Activated CD4-positive, alpha-beta memory T cell treated with anti-CD3 and anti-CD28 coated beads, Interleukin-2, amount 10 ng/mL, durations not matched to agents 7 days and 5 days (primary cell): ENCODE measurements at regions not wholly inside any gene's neighbourhood (a gene's known extent, or its start where the extent isn't known, plus 50 kb on each side); places are given as distances from the start of the nearest gene placed in this dataset.
"Not testable (repeated sequence)": the region's sequence is repeated elsewhere in the genome, so short reads cannot be mapped to it uniquely, and the experiment has no call there.

Experiments
- CTCF ChIA-PET: fragments of 350-600 bp; sonication (Branson Sonifier 250); formaldehyde crosslinking; loops from one replicate; lab custom pipeline; 2021; ENCODE audit warnings: antibody characterized with exemption, inconsistent platforms; lab: Charles Lee
- POLR2A ChIA-PET: fragments of 350-600 bp; sonication (Branson Sonifier 250); formaldehyde crosslinking; loops from one replicate; lab custom pipeline; 2021; ENCODE audit warnings: antibody characterized with exemption; lab: Charles Lee
- DNase-seq: peaks from one replicate; pipeline ENCODE4 v3.0.0-alpha.2; 2020
- H3K27ac Mint-ChIP-seq: one replicate; pipeline ENCODE4 v1.8.0; 2021; ENCODE audit warnings: mild to moderate bottlenecking, mixed read lengths
- H3K27me3 Mint-ChIP-seq: one replicate; pipeline ENCODE4 v1.8.0; 2021; ENCODE audit warnings: mixed read lengths
- H3K36me3 Mint-ChIP-seq: one replicate; pipeline ENCODE4 v1.8.0; 2021; ENCODE audit warnings: low read depth, mixed read lengths
- H3K4me1 Mint-ChIP-seq: one replicate; pipeline ENCODE4 v1.8.0; 2021; ENCODE audit warnings: mixed read lengths
- H3K4me3 Mint-ChIP-seq: one replicate; pipeline ENCODE4 v1.8.0; 2021; ENCODE audit warnings: mild to moderate bottlenecking, mixed read lengths
- H3K9me3 Mint-ChIP-seq: one replicate; pipeline ENCODE4 v1.8.0; 2021; ENCODE audit warnings: mixed read lengths

- peaks cover 4% of the 10 kb centered on the region for H3K9me3 Mint-ChIP-seq
- H3K27me3 Mint-ChIP-seq = peaks cover 3% of the 10 kb centered on the region
- CTCF ChIA-PET = no interaction called here
- H3K27ac Mint-ChIP-seq = no peak overlapping the region
- no peaks in the 10 kb centered on the region for H3K36me3 Mint-ChIP-seq
- no peaks in the 10 kb centered on the region for H3K4me1 Mint-ChIP-seq
- POLR2A ChIA-PET = no interaction called here
- no peak overlapping the region for H3K4me3 Mint-ChIP-seq
- DNase-seq = no peak
These were observed 116.4 kb upstream of the BEND4 start for GRCh38 chr4:42268824-42269223.

- Mint-ChIP-seq H3K36me3 (no peaks in the 10 kb centered on the region), H3K9me3 (peaks cover 4% of the 10 kb centered on the region), H3K27ac (no peak overlapping the region), H3K4me1 (no peaks in the 10 kb centered on the region), H3K4me3 (no peak overlapping the region), H3K27me3 (peaks cover 3% of the 10 kb centered on the region)
- CTCF ChIA-PET = no interaction called here
- POLR2A ChIA-PET = no interaction called here
- no peak for DNase-seq
These were observed 118.6 kb upstream of the BEND4 start for GRCh38 chr4:42271096-42271495.

GRCh38 chr4:42277291-42277690 lies 120.0 kb upstream of the SHISA3 start:
- H3K4me3 Mint-ChIP-seq = no peak overlapping the region
- POLR2A ChIA-PET = no interaction called here
- no peaks in the 10 kb centered on the region for H3K9me3 Mint-ChIP-seq

GRCh38 chr4:42278709-42279324 lies 118.5 kb upstream of the SHISA3 start:
- no peak for DNase-seq
- Mint-ChIP-seq H3K27ac (no peak overlapping the region), H3K36me3 (no peaks in the 10 kb centered on the region), H3K4me1 (peaks cover 7% of the 10 kb centered on the region), H3K9me3 (no peaks in the 10 kb centered on the region), H3K4me3 (no peak overlapping the region), H3K27me3 (peaks cover 2% of the 10 kb centered on the region)
- CTCF ChIA-PET = interaction anchor here (7.2 kb wide), 1 partner anchor 240 kb away, joined by 70 read pairs; no protein-coding TSS in a partner anchor
- POLR2A ChIA-PET = no interaction called here

More at GRCh38 chr4:42277291-42277690, 120.0 kb upstream of the SHISA3 start:
- DNase-seq = no peak
- Mint-ChIP-seq H3K27ac (no peak overlapping the region), H3K27me3 (no peaks in the 10 kb centered on the region), H3K4me1 (peaks cover 7% of the 10 kb centered on the region), H3K36me3 (no peaks in the 10 kb centered on the region)
- CTCF ChIA-PET = no interaction called here

GRCh38 chr4:42280327-42281095 lies 116.8 kb upstream of the SHISA3 start:
- Mint-ChIP-seq H3K9me3 (no peaks in the 10 kb centered on the region), H3K27me3 (peaks cover 2% of the 10 kb centered on the region), H3K36me3 (no peaks in the 10 kb centered on the region), H3K4me3 (no peak overlapping the region), H3K27ac (no peak overlapping the region), H3K4me1 (peaks cover 7% of the 10 kb centered on the region)
- no peak for DNase-seq
- ChIA-PET POLR2A (no interaction called here), CTCF (interaction anchor here (1.1 to 7.2 kb wide), 3 partner anchors 16 to 238 kb away, joined by 3 to 70 read pairs (median 3); no protein-coding TSS in a partner anchor)

- no peaks in the 10 kb centered on the region for H3K36me3 Mint-ChIP-seq
- peaks cover 2% of the 10 kb centered on the region for H3K27me3 Mint-ChIP-seq
- CTCF ChIA-PET = interaction anchor here (0.9 to 7.2 kb wide), 4 partner anchors 12 to 583 kb away, joined by 3 to 70 read pairs (median 3); no protein-coding TSS in a partner anchor
- DNase-seq = no peak
- no peak overlapping the region for H3K4me3 Mint-ChIP-seq
- POLR2A ChIA-PET = no interaction called here
- H3K27ac Mint-ChIP-seq = no peak overlapping the region
- H3K4me1 Mint-ChIP-seq = peaks cover 7% of the 10 kb centered on the region
- H3K9me3 Mint-ChIP-seq = no peaks in the 10 kb centered on the region
These were observed 115.8 kb upstream of the SHISA3 start for GRCh38 chr4:42281324-42282020.

- H3K27me3 Mint-ChIP-seq = peaks cover 2% of the 10 kb centered on the region
- H3K4me3 Mint-ChIP-seq = no peak overlapping the region
- H3K9me3 Mint-ChIP-seq = no peaks in the 10 kb centered on the region
- POLR2A ChIA-PET = no interaction called here
- H3K4me1 Mint-ChIP-seq = peaks cover 7% of the 10 kb centered on the region
- no peaks in the 10 kb centered on the region for H3K36me3 Mint-ChIP-seq
- DNase-seq = peak; percentile 27
- H3K27ac Mint-ChIP-seq = no peak overlapping the region
- CTCF ChIA-PET = interaction anchor here (0.6 to 7.2 kb wide), 9 partner anchors 10 to 582 kb away, joined by 3 to 70 read pairs (median 3); no protein-coding TSS in a partner anchor
These were observed 115.0 kb upstream of the SHISA3 start for GRCh38 chr4:42282081-42282901.

- H3K4me1 Mint-ChIP-seq = peaks cover 7% of the 10 kb centered on the region
- DNase-seq = no peak
- no peak overlapping the region for H3K27ac Mint-ChIP-seq
- ChIA-PET CTCF (interaction anchor here (1.6 to 7.2 kb wide), 2 partner anchors 10 to 235 kb away, joined by 3 to 70 read pairs; no protein-coding TSS in a partner anchor), POLR2A (no interaction called here)
- no peaks in the 10 kb centered on the region for H3K9me3 Mint-ChIP-seq
- H3K27me3 Mint-ChIP-seq = peaks cover 5% of the 10 kb centered on the region
- H3K36me3 Mint-ChIP-seq = no peaks in the 10 kb centered on the region
- no peak overlapping the region for H3K4me3 Mint-ChIP-seq
These were observed 113.3 kb upstream of the SHISA3 start for GRCh38 chr4:42284030-42284429.

GRCh38 chr4:42288876-42289275 lies 108.4 kb upstream of the SHISA3 start:
- H3K27ac Mint-ChIP-seq, POLR2A ChIA-PET, CTCF ChIA-PET, H3K4me3 Mint-ChIP-seq, H3K9me3 Mint-ChIP-seq, H3K36me3 Mint-ChIP-seq, DNase-seq, H3K27me3 Mint-ChIP-seq, H3K4me1 Mint-ChIP-seq: not testable (repeated sequence)

GRCh38 chr4:42292192-42292591 lies 105.1 kb upstream of the SHISA3 start:
- H3K4me1 Mint-ChIP-seq, POLR2A ChIA-PET, H3K4me3 Mint-ChIP-seq, H3K36me3 Mint-ChIP-seq, H3K27ac Mint-ChIP-seq, H3K9me3 Mint-ChIP-seq, DNase-seq, H3K27me3 Mint-ChIP-seq: not testable (repeated sequence)
- CTCF ChIA-PET = interaction anchor here (1.2 kb wide), 1 partner anchor 10 kb away, joined by 5 read pairs; no protein-coding TSS in a partner anchor

GRCh38 chr4:42293967-42294813 lies 103.1 kb upstream of the SHISA3 start:
- ChIA-PET CTCF (interaction anchor here (0.7 kb wide), 1 partner anchor 13 kb away, joined by 3 read pairs; no protein-coding TSS in a partner anchor), POLR2A (no interaction called here)
- no peaks in the 10 kb centered on the region for H3K36me3 Mint-ChIP-seq
- H3K4me1 Mint-ChIP-seq = no peaks in the 10 kb centered on the region
- no peak for DNase-seq
- H3K27ac Mint-ChIP-seq = no peak overlapping the region
- peaks cover 4% of the 10 kb centered on the region for H3K27me3 Mint-ChIP-seq
- no peak overlapping the region for H3K4me3 Mint-ChIP-seq
- no peaks in the 10 kb centered on the region for H3K9me3 Mint-ChIP-seq

- H3K27ac Mint-ChIP-seq = no peak overlapping the region
- H3K4me3 Mint-ChIP-seq = no peak overlapping the region
- CTCF ChIA-PET = no interaction called here
- H3K9me3 Mint-ChIP-seq = no peaks in the 10 kb centered on the region
- no peaks in the 10 kb centered on the region for H3K4me1 Mint-ChIP-seq
- no peaks in the 10 kb centered on the region for H3K36me3 Mint-ChIP-seq
- no peak for DNase-seq
- POLR2A ChIA-PET = no interaction called here
- peaks cover 11% of the 10 kb centered on the region for H3K27me3 Mint-ChIP-seq
These were observed 101.1 kb upstream of the SHISA3 start for GRCh38 chr4:42296196-42296595.
